ENCODE measurements at regions not wholly inside any gene's neighbourhood (a gene's known extent, or its start where the extent isn't known, plus 50 kb on each side); places are given as distances from the start of the nearest gene placed in this dataset.

- TF ChIP-seq POLR2A (IDR thresholded peaks at IDR 0.05) = no peak
- no peak for TF ChIP-seq CTCF (IDR thresholded peaks at IDR 0.05)
Measured at GRCh38 chr11:116653206-116653605, 119.6 kb downstream of the BUD13 start.

All from prostate gland (tissue), 2 donors.